ENCODE measurements at regions not wholly inside any gene's neighbourhood (a gene's known extent, or its start where the extent isn't known, plus 50 kb on each side); places are given as distances from the start of the nearest gene placed in this dataset.

GRCh38 chr2:187971893-187972292 lies 319.8 kb upstream of the GULP1 start:
- H3K36me3 ChIP-seq (replicated peaks in 1 of 2), result no peaks in the 10 kb centered on the region
- no peak overlapping the region for H3K4me3 ChIP-seq
- 38 to 62% (median 59%) methylated on average over 1 of the region's 1 CpG for WGBS, 4 donors
- no peaks in the 10 kb centered on the region for H3K4me1 ChIP-seq (replicated peaks in 1 of 2)
- intact Hi-C loops (cut with DNase I), result no loop called here
- no peaks in the 10 kb centered on the region for H3K27me3 ChIP-seq
- TF ChIP-seq POLR2A (IDR thresholded peaks at IDR 0.05), result no peak
- no peak for TF ChIP-seq CTCF (IDR thresholded peaks at IDR 0.05)
- H3K27ac ChIP-seq, result no peak overlapping the region
- no peaks in the 10 kb centered on the region for H3K9me3 ChIP-seq (replicated peaks in 1 of 3)
- no peak for DNase-seq

- TF ChIP-seq CTCF (IDR thresholded peaks at IDR 0.05) (no peak), POLR2A (IDR thresholded peaks at IDR 0.05) (no peak)
- intact Hi-C loops (cut with DNase I), result no loop called here
- no peak overlapping the region for H3K4me3 ChIP-seq
- H3K4me1 ChIP-seq (replicated peaks in 1 of 2), result no peaks in the 10 kb centered on the region
- no peak for DNase-seq
- H3K27me3 ChIP-seq, result no peaks in the 10 kb centered on the region
- no peak overlapping the region for H3K27ac ChIP-seq
- H3K9me3 ChIP-seq (replicated peaks in 1 of 3), result no peaks in the 10 kb centered on the region
- 65 to 77% (median 70%) methylated on average over 2 of the region's 2 CpGs for WGBS, 4 donors
- H3K36me3 ChIP-seq (replicated peaks in 1 of 2), result no peaks in the 10 kb centered on the region
Observed at GRCh38 chr2:187976259-187976985, 315.3 kb upstream of the GULP1 start.

- Histone ChIP-seq H3K4me3 (no peak overlapping the region), H3K27ac (no peak overlapping the region), H3K9me3 (replicated peaks in 1 of 3) (no peaks in the 10 kb centered on the region), H3K27me3 (no peaks in the 10 kb centered on the region), H3K36me3 (replicated peaks in 1 of 2) (no peaks in the 10 kb centered on the region), H3K4me1 (replicated peaks in 1 of 2) (no peaks in the 10 kb centered on the region)
- WGBS, 4 donors, result 75 to 82% (median 80%) methylated on average over 3 of the region's 3 CpGs
- TF ChIP-seq CTCF (IDR thresholded peaks at IDR 0.05) (no peak), POLR2A (IDR thresholded peaks at IDR 0.05) (no peak)
- intact Hi-C loops (cut with DNase I), result no loop called here
- no peak for DNase-seq
Observed at GRCh38 chr2:187976986-187977333, 314.7 kb upstream of the GULP1 start.

- no peaks in the 10 kb centered on the region for H3K9me3 ChIP-seq (replicated peaks in 1 of 3)
- intact Hi-C loops (cut with DNase I), result no loop called here
- no peak overlapping the region for H3K27ac ChIP-seq
- DNase-seq, result no peak
- H3K4me3 ChIP-seq, result no peak overlapping the region
- no peaks in the 10 kb centered on the region for H3K4me1 ChIP-seq (replicated peaks in 1 of 2)
- 90 to 94% (median 93%) methylated on average over 3 of the region's 3 CpGs for WGBS, 4 donors
- no peaks in the 10 kb centered on the region for H3K27me3 ChIP-seq
- no peaks in the 10 kb centered on the region for H3K36me3 ChIP-seq (replicated peaks in 1 of 2)
- no peak for TF ChIP-seq POLR2A (IDR thresholded peaks at IDR 0.05)
- TF ChIP-seq CTCF (IDR thresholded peaks at IDR 0.05), result no peak
Observed at GRCh38 chr2:187978356-187978755, 313.3 kb upstream of the GULP1 start.

Measured in adrenal gland (tissue), 9 donors.